ENCODE measurements at regions not wholly inside any gene's neighbourhood (a gene's known extent, or its start where the extent isn't known, plus 50 kb on each side); places are given as distances from the start of the nearest gene placed in this dataset.

GRCh38 chr11:112829971-112830654, 131.1 kb upstream of the NCAM1 start:
- H3K36me3 ChIP-seq (ENCODE audit: control insufficient read depth in 2 of 2, extremely low read depth in 1 of 2, insufficient read depth in 2 of 2, low read length in 2 of 2) = no peaks in the 10 kb centered on the region
- no peaks in the 10 kb centered on the region for H4K20me1 ChIP-seq (replicated peaks; ENCODE audit: control insufficient read depth, extremely low read depth, insufficient read depth, low read length)
- no peaks in the 10 kb centered on the region for H3K4me1 ChIP-seq (ENCODE audit: control insufficient read depth, extremely low read depth, insufficient read depth, low read length)
- H3K9me1 ChIP-seq (replicated peaks; ENCODE audit: control insufficient read depth, extremely low read depth, insufficient read depth, low read length) = no peaks in the 10 kb centered on the region
- H3K9ac ChIP-seq (replicated peaks; ENCODE audit: extremely low read depth, insufficient read depth, low read length) = no peak overlapping the region
- FAIRE-seq = no peak
- no peaks in the 10 kb centered on the region for H3K79me2 ChIP-seq (ENCODE audit: control insufficient read depth, insufficient read depth, low read length)
- dilution Hi-C loops (cut with MboI; ENCODE audit: extremely low pct_ligation_motif_present, low sequenced_read_pairs) = no loop called here
- CTCF ChIA-PET = no interaction called here
- BruUV-seq (replicated peaks) = no TSS peak
- H3K4me3 ChIP-seq (replicated peaks in 1 of 3; ENCODE audit: insufficient read depth in 1 of 3, low read depth in 1 of 3, low read length in 3 of 3) = no peak overlapping the region
- DNase-seq (ENCODE audit: low read depth, low spot score) = no peak
- POLR2A ChIA-PET = no interaction called here
- no peaks in the 10 kb centered on the region for H3K27me3 ChIP-seq (ENCODE audit: control insufficient read depth in 2 of 2, insufficient read depth in 2 of 2, low read length in 2 of 2)
- no peak overlapping the region for H2AFZ ChIP-seq (ENCODE audit: low read depth, low read length)
- no peaks in the 10 kb centered on the region for H3K9me3 ChIP-seq (replicated peaks; ENCODE audit: control insufficient read depth, insufficient read depth, low read length)
- no peak for TF ChIP-seq POLR2A (IDR thresholded peaks at IDR 0.05; ENCODE audit: low read depth, low read length)
- TF ChIP-seq MYC (IDR thresholded peaks at IDR 0.05; ENCODE audit: low read depth, low read length) = no peak
- TF ChIP-seq CTCF (IDR thresholded peaks at IDR 0.05; ENCODE audit: extremely low read depth in 1 of 2, insufficient read depth in 1 of 2, low read depth in 1 of 2, low read length in 2 of 2) = no peak
- no peak overlapping the region for H3K4me2 ChIP-seq (ENCODE audit: insufficient read depth, low read length)
- intact Hi-C loops (cut with micrococcal nuclease) = no loop called here
- no peak overlapping the region for H3K27ac ChIP-seq (ENCODE audit: insufficient read depth, low read depth, low read length)

DNA sequence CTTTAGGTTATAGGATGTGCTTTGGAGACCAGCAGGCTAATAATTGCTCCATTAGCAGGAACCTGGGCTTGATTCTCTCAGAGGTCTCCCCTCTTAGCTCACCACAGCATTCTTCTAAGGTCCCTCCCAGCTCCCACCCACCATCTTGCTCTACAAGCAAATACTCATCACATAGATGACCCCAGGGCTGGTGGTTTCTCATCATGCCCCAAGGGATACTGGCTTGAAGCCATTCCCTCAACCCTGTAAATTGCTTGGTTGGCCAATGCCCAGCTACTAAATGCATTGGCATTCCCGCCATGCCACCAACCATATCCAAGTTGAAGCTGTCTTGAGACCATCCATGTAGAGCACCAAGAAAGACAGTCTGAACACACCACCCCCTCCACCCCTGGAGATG, 130.2 kb upstream of the NCAM1 start:
- Histone ChIP-seq H2AFZ (ENCODE audit: low read depth, low read length) (no peak overlapping the region), H3K4me1 (ENCODE audit: control insufficient read depth, extremely low read depth, insufficient read depth, low read length) (no peaks in the 10 kb centered on the region), H3K4me2 (ENCODE audit: insufficient read depth, low read length) (no peak overlapping the region), H3K9ac (replicated peaks; ENCODE audit: extremely low read depth, insufficient read depth, low read length) (no peak overlapping the region), H3K27me3 (ENCODE audit: control insufficient read depth in 2 of 2, insufficient read depth in 2 of 2, low read length in 2 of 2) (no peaks in the 10 kb centered on the region), H3K27ac (ENCODE audit: insufficient read depth, low read depth, low read length) (no peak overlapping the region), H3K9me3 (replicated peaks; ENCODE audit: control insufficient read depth, insufficient read depth, low read length) (no peaks in the 10 kb centered on the region), H3K4me3 (replicated peaks in 1 of 3; ENCODE audit: insufficient read depth in 1 of 3, low read depth in 1 of 3, low read length in 3 of 3) (no peak overlapping the region), H3K79me2 (ENCODE audit: control insufficient read depth, insufficient read depth, low read length) (no peaks in the 10 kb centered on the region), H4K20me1 (replicated peaks; ENCODE audit: control insufficient read depth, extremely low read depth, insufficient read depth, low read length) (no peaks in the 10 kb centered on the region), H3K36me3 (ENCODE audit: control insufficient read depth in 2 of 2, extremely low read depth in 1 of 2, insufficient read depth in 2 of 2, low read length in 2 of 2) (no peaks in the 10 kb centered on the region), H3K9me1 (replicated peaks; ENCODE audit: control insufficient read depth, extremely low read depth, insufficient read depth, low read length) (no peaks in the 10 kb centered on the region)
- BruUV-seq (replicated peaks) = no TSS peak
- POLR2A ChIA-PET = no interaction called here
- intact Hi-C loops (cut with micrococcal nuclease) (no loop called here), dilution Hi-C loops (cut with MboI; ENCODE audit: extremely low pct_ligation_motif_present, low sequenced_read_pairs) (no loop called here)
- TF ChIP-seq, protein P1, sequence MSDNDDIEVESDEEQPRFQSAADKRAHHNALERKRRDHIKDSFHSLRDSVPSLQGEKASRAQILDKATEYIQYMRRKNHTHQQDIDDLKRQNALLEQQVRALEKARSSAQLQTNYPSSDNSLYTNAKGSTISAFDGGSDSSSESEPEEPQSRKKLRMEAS (IDR thresholded peaks at IDR 0.05; ENCODE audit: insufficient read depth, insufficient read length) = no peak
- TF ChIP-seq FOS (IDR thresholded peaks at IDR 0.05; ENCODE audit: borderline replicate concordance, insufficient read depth, low read length) = no peak
- TF ChIP-seq JUN (IDR thresholded peaks at IDR 0.05; ENCODE audit: borderline replicate concordance, insufficient read depth, insufficient read length, low read depth) = no peak
- TF ChIP-seq POLR2A (IDR thresholded peaks at IDR 0.05; ENCODE audit: low read depth, low read length) = no peak
- TF ChIP-seq MYC (IDR thresholded peaks at IDR 0.05; ENCODE audit: low read depth, low read length) = no peak
- TF ChIP-seq GATA2 (IDR thresholded peaks at IDR 0.05; ENCODE audit: insufficient read depth, insufficient read length, low read depth, low read length) = no peak
- no peak for TF ChIP-seq CTCF (IDR thresholded peaks at IDR 0.05; ENCODE audit: extremely low read depth in 1 of 2, insufficient read depth in 1 of 2, low read depth in 1 of 2, low read length in 2 of 2)
- no peak for TF ChIP-seq EZH2 (IDR thresholded peaks at IDR 0.05; ENCODE audit: borderline replicate concordance, low read depth, low read length, severe bottlenecking)
- TF ChIP-seq POLR2AphosphoS5 (IDR thresholded peaks at IDR 0.05; ENCODE audit: insufficient read depth, low read depth, low read length) = no peak
- no peak for FAIRE-seq
- CTCF ChIA-PET = no interaction called here
- DNase-seq (ENCODE audit: low read depth, low spot score) = no peak
